Hepatocyte (in vitro differentiated cells): ENCODE measurements at regions not wholly inside any gene's neighbourhood (a gene's known extent, or its start where the extent isn't known, plus 50 kb on each side); places are given as distances from the start of the nearest gene placed in this dataset.
A peak's percentile ranks its signal among the peaks of the same experiment; 100 is the strongest.

ENCODE experiments used
- DNase-seq: peaks from one replicate; pipeline ENCODE4 v3.0.0-alpha.2; 2016; ENCODE audit warnings: low spot score
- H2AFZ ChIP-seq: fragments of 200-600 bp; sonication (generic); 2 replicates; pipeline ENCODE4 v1.6.0; 2016; ENCODE audit warnings: antibody characterized with exemption, mild to moderate bottlenecking
- H3K27ac ChIP-seq: fragments of 200-600 bp; sonication (generic); 2 replicates; pipeline ENCODE4 v1.5.1; 2016; ENCODE audit warnings: mild to moderate bottlenecking
- H3K27me3 ChIP-seq: fragments of 200-600 bp; sonication (generic); 2 replicates; pipeline ENCODE4 v1.6.1; 2016
- H3K36me3 ChIP-seq: fragments of 200-600 bp; sonication (generic); replicated peaks from 2 replicates; pipeline ENCODE4 v1.5.1; 2016; ENCODE audit warnings: low read depth; ENCODE audit not compliant: insufficient read depth
- H3K4me1 ChIP-seq: fragments of 200-600 bp; sonication (generic); 2 replicates; pipeline ENCODE4 v1.5.1; 2016; ENCODE audit warnings: mild to moderate bottlenecking, moderate library complexity; ENCODE audit not compliant: insufficient read depth
- H3K4me2 ChIP-seq: fragments of 200-600 bp; sonication (generic); 2 replicates; pipeline ENCODE4 v1.6.0; 2016
- H3K4me3 ChIP-seq: fragments of 200-600 bp; sonication (generic); 2 replicates; pipeline ENCODE4 v1.5.1; 2016; ENCODE audit warnings: mild to moderate bottlenecking
- H3K79me2 ChIP-seq: fragments of 200-600 bp; sonication (generic); 2 replicates; pipeline ENCODE4 v1.6.0; 2017; ENCODE audit warnings: mild to moderate bottlenecking
- H3K9me2 ChIP-seq: fragments of 200-600 bp; sonication (generic); replicated peaks from 2 replicates; pipeline ENCODE4 v1.6.0; 2017; ENCODE audit warnings: mild to moderate bottlenecking; ENCODE audit not compliant: insufficient read depth
- H3K9me3 ChIP-seq: fragments of 200-600 bp; sonication (generic); 2 replicates; pipeline ENCODE4 v1.5.1; 2016; ENCODE audit warnings: low read depth, mild to moderate bottlenecking
- H4K20me1 ChIP-seq: fragments of 200-600 bp; sonication (generic); 2 replicates; pipeline ENCODE4 v1.6.0; 2016; ENCODE audit warnings: mild to moderate bottlenecking; ENCODE audit not compliant: insufficient read depth, poor library complexity, severe bottlenecking
- CTCF ChIP-seq: fragments of 200-600 bp; sonication (generic); IDR thresholded peaks from 2 replicates; pipeline ENCODE4 v1.5.1; 2016; ENCODE audit warnings: antibody characterized with exemption, mild to moderate bottlenecking; ENCODE audit not compliant: poor library complexity
- EZH2 ChIP-seq: fragments of 200-600 bp; sonication (generic); IDR thresholded peaks from 2 replicates; pipeline ENCODE4 v1.6.1; 2016; ENCODE audit warnings: antibody characterized with exemption, mild to moderate bottlenecking, borderline replicate concordance
- EZH2phosphoT487 ChIP-seq: fragments of 200-600 bp; sonication (generic); IDR thresholded peaks from one replicate; pipeline ENCODE4 v1.6.1; 2018; ENCODE audit warnings: antibody characterized with exemption, mild to moderate bottlenecking, low read depth, moderate library complexity; ENCODE audit not compliant: unreplicated experiment, severe bottlenecking
- WGBS: methylation state at CpG from one replicate; pipeline ENCODE4 v1.1.6; 2016; ENCODE audit warnings: low lambda C conversion rate; ENCODE audit errors: missing lambda C conversion rate; 5-methylcytosine and 5-hydroxymethylcytosine counted together

GRCh38 chr9:88706193-88707113 lies 171.5 kb downstream of the NXNL2 start:
- WGBS, result 92% methylated on average over 38 of the region's 38 CpGs
- Histone ChIP-seq H3K27me3 (no peaks in the 10 kb centered on the region), H3K36me3 (no peaks in the 10 kb centered on the region), H3K4me3 (no peak overlapping the region), H3K4me1 (no peaks in the 10 kb centered on the region), H3K27ac (no peak overlapping the region), H3K9me2 (no peaks in the 10 kb centered on the region), H2AFZ (no peak overlapping the region), H3K4me2 (no peak overlapping the region), H3K9me3 (no peaks in the 10 kb centered on the region), H3K79me2 (no peaks in the 10 kb centered on the region), H4K20me1 (no peaks in the 10 kb centered on the region)
- peak; percentile 19 for DNase-seq
- TF ChIP-seq CTCF (no peak), EZH2phosphoT487 (no peak)

- Histone ChIP-seq H3K9me2 (no peaks in the 10 kb centered on the region), H3K4me1 (no peaks in the 10 kb centered on the region), H3K9me3 (no peaks in the 10 kb centered on the region), H4K20me1 (no peaks in the 10 kb centered on the region), H3K4me3 (no peak overlapping the region), H2AFZ (no peak overlapping the region), H3K27me3 (no peaks in the 10 kb centered on the region), H3K27ac (no peak overlapping the region), H3K4me2 (no peak overlapping the region), H3K36me3 (no peaks in the 10 kb centered on the region), H3K79me2 (no peaks in the 10 kb centered on the region)
- 94% methylated on average over 2 of the region's 2 CpGs for WGBS
- TF ChIP-seq EZH2, result no peak
- TF ChIP-seq CTCF, result no peak
- TF ChIP-seq EZH2phosphoT487, result no peak
- DNase-seq, result no peak
These were observed 175.5 kb downstream of the NXNL2 start for GRCh38 chr9:88710449-88710848.

GRCh38 chr9:88711719-88712118 lies 176.7 kb downstream of the NXNL2 start:
- H3K9me2 ChIP-seq, result no peaks in the 10 kb centered on the region
- H3K4me2 ChIP-seq, result no peak overlapping the region
- H3K9me3 ChIP-seq, result no peaks in the 10 kb centered on the region
- H2AFZ ChIP-seq, result no peak overlapping the region
- DNase-seq, result no peak
- H3K4me3 ChIP-seq, result no peak overlapping the region
- H3K27me3 ChIP-seq, result no peaks in the 10 kb centered on the region
- TF ChIP-seq CTCF (no peak), EZH2phosphoT487 (no peak), EZH2 (no peak)
- no peaks in the 10 kb centered on the region for H4K20me1 ChIP-seq
- no peaks in the 10 kb centered on the region for H3K36me3 ChIP-seq
- H3K79me2 ChIP-seq, result no peaks in the 10 kb centered on the region
- H3K4me1 ChIP-seq, result no peaks in the 10 kb centered on the region
- H3K27ac ChIP-seq, result no peak overlapping the region
